ENCODE measurements at regions not wholly inside any gene's neighbourhood (a gene's known extent, or its start where the extent isn't known, plus 50 kb on each side); places are given as distances from the start of the nearest gene placed in this dataset.
"Not testable (repeated sequence)": the region's sequence is repeated elsewhere in the genome, so short reads cannot be mapped to it uniquely, and the experiment has no call there.

GRCh38 chr6:81383472-81383871, 369.0 kb downstream of the TENT5A start:
- no peak overlapping the region for H3K27ac Mint-ChIP-seq
- H3K9me3 Mint-ChIP-seq = no peaks in the 10 kb centered on the region
- no peaks in the 10 kb centered on the region for H3K4me1 Mint-ChIP-seq (ENCODE audit: low read depth)
- H3K27me3 Mint-ChIP-seq (ENCODE audit: low read depth) = no peaks in the 10 kb centered on the region
- DNase-seq (ENCODE audit: low spot score) = no peak
- intact Hi-C loops (cut with micrococcal nuclease) = no loop called here
- no peak overlapping the region for H3K4me3 Mint-ChIP-seq (ENCODE audit: low read depth)
- no peaks in the 10 kb centered on the region for H3K36me3 Mint-ChIP-seq (ENCODE audit: low read depth)

- Mint-ChIP-seq H3K9me3 (no peaks in the 10 kb centered on the region), H3K27ac (no peak overlapping the region), H3K4me1 (ENCODE audit: low read depth) (no peaks in the 10 kb centered on the region), H3K27me3 (ENCODE audit: low read depth) (no peaks in the 10 kb centered on the region), H3K4me3 (ENCODE audit: low read depth) (no peak overlapping the region), H3K36me3 (ENCODE audit: low read depth) (no peaks in the 10 kb centered on the region)
- intact Hi-C loops (cut with micrococcal nuclease) = no loop called here
- DNase-seq (ENCODE audit: low spot score) = no peak
Observed at GRCh38 chr6:81382852-81383251, 369.6 kb downstream of the TENT5A start.

GRCh38 chr6:81381382-81381916, 371.0 kb downstream of the TENT5A start:
- H3K9me3 Mint-ChIP-seq = no peaks in the 10 kb centered on the region
- H3K4me3 Mint-ChIP-seq (ENCODE audit: low read depth) = no peak overlapping the region
- H3K27me3 Mint-ChIP-seq (ENCODE audit: low read depth) = no peaks in the 10 kb centered on the region
- no peak overlapping the region for H3K27ac Mint-ChIP-seq
- no peaks in the 10 kb centered on the region for H3K36me3 Mint-ChIP-seq (ENCODE audit: low read depth)
- no peaks in the 10 kb centered on the region for H3K4me1 Mint-ChIP-seq (ENCODE audit: low read depth)
- DNase-seq (ENCODE audit: low spot score) = no peak
- intact Hi-C loops (cut with micrococcal nuclease) = no loop called here

- intact Hi-C loops (cut with micrococcal nuclease) = no loop called here
- H3K4me1 Mint-ChIP-seq (ENCODE audit: low read depth) = no peaks in the 10 kb centered on the region
- DNase-seq (ENCODE audit: low spot score) = no peak
- no peaks in the 10 kb centered on the region for H3K9me3 Mint-ChIP-seq
- no peaks in the 10 kb centered on the region for H3K36me3 Mint-ChIP-seq (ENCODE audit: low read depth)
- H3K27ac Mint-ChIP-seq = no peak overlapping the region
- no peaks in the 10 kb centered on the region for H3K27me3 Mint-ChIP-seq (ENCODE audit: low read depth)
- H3K4me3 Mint-ChIP-seq (ENCODE audit: low read depth) = no peak overlapping the region
Observed at GRCh38 chr6:81380718-81381338, 371.7 kb downstream of the TENT5A start.

- H3K27me3 Mint-ChIP-seq (ENCODE audit: low read depth) = no peaks in the 10 kb centered on the region
- no peaks in the 10 kb centered on the region for H3K4me1 Mint-ChIP-seq (ENCODE audit: low read depth)
- H3K27ac Mint-ChIP-seq = no peak overlapping the region
- no peak for DNase-seq (ENCODE audit: low spot score)
- intact Hi-C loops (cut with micrococcal nuclease) = no loop called here
- H3K36me3 Mint-ChIP-seq (ENCODE audit: low read depth) = no peaks in the 10 kb centered on the region
- no peaks in the 10 kb centered on the region for H3K9me3 Mint-ChIP-seq
- no peak overlapping the region for H3K4me3 Mint-ChIP-seq (ENCODE audit: low read depth)
Observed at GRCh38 chr6:81376745-81377144, 375.7 kb downstream of the TENT5A start.

GRCh38 chr6:81373414-81373813, 379.1 kb downstream of the TENT5A start:
- no peaks in the 10 kb centered on the region for H3K27me3 Mint-ChIP-seq (ENCODE audit: low read depth)
- no peaks in the 10 kb centered on the region for H3K4me1 Mint-ChIP-seq (ENCODE audit: low read depth)
- H3K4me3 Mint-ChIP-seq (ENCODE audit: low read depth) = no peak overlapping the region
- no peak overlapping the region for H3K27ac Mint-ChIP-seq
- intact Hi-C loops (cut with micrococcal nuclease) = no loop called here
- H3K9me3 Mint-ChIP-seq = no peaks in the 10 kb centered on the region
- H3K36me3 Mint-ChIP-seq (ENCODE audit: low read depth) = no peaks in the 10 kb centered on the region
- DNase-seq (ENCODE audit: low spot score) = no peak

- Mint-ChIP-seq H3K27me3 (ENCODE audit: low read depth) (no peaks in the 10 kb centered on the region), H3K9me3 (no peaks in the 10 kb centered on the region), H3K36me3 (ENCODE audit: low read depth) (no peaks in the 10 kb centered on the region), H3K4me1 (ENCODE audit: low read depth) (no peaks in the 10 kb centered on the region), H3K27ac (no peak overlapping the region), H3K4me3 (ENCODE audit: low read depth) (no peak overlapping the region)
- intact Hi-C loops (cut with micrococcal nuclease) = no loop called here
- DNase-seq (ENCODE audit: low spot score) = no peak
Observed at GRCh38 chr6:81371930-81372329, 380.6 kb downstream of the TENT5A start.

GRCh38 chr6:81366972-81367371, 385.5 kb downstream of the TENT5A start:
- no peaks in the 10 kb centered on the region for H3K36me3 Mint-ChIP-seq (ENCODE audit: low read depth)
- H3K27ac Mint-ChIP-seq = no peak overlapping the region
- H3K4me3 Mint-ChIP-seq (ENCODE audit: low read depth) = no peak overlapping the region
- no peaks in the 10 kb centered on the region for H3K9me3 Mint-ChIP-seq
- H3K27me3 Mint-ChIP-seq (ENCODE audit: low read depth) = no peaks in the 10 kb centered on the region
- no peak for DNase-seq (ENCODE audit: low spot score)
- H3K4me1 Mint-ChIP-seq (ENCODE audit: low read depth) = no peaks in the 10 kb centered on the region
- intact Hi-C loops (cut with micrococcal nuclease) = no loop called here

GRCh38 chr6:81362246-81362645, 390.2 kb downstream of the TENT5A start:
- Mint-ChIP-seq H3K27ac (no peak overlapping the region), H3K4me3 (ENCODE audit: low read depth) (no peak overlapping the region), H3K36me3 (ENCODE audit: low read depth) (no peaks in the 10 kb centered on the region), H3K27me3 (ENCODE audit: low read depth) (no peaks in the 10 kb centered on the region), H3K9me3 (no peaks in the 10 kb centered on the region), H3K4me1 (ENCODE audit: low read depth) (no peaks in the 10 kb centered on the region)
- intact Hi-C loops (cut with micrococcal nuclease) = no loop called here
- DNase-seq (ENCODE audit: low spot score) = no peak

GRCh38 chr6:81353262-81353661, 399.2 kb downstream of the TENT5A start:
- H3K36me3 Mint-ChIP-seq (ENCODE audit: low read depth) = no peaks in the 10 kb centered on the region
- no peak for DNase-seq (ENCODE audit: low spot score)
- intact Hi-C loops (cut with micrococcal nuclease) = no loop called here
- no peaks in the 10 kb centered on the region for H3K4me1 Mint-ChIP-seq (ENCODE audit: low read depth)
- H3K4me3 Mint-ChIP-seq (ENCODE audit: low read depth) = no peak overlapping the region
- no peaks in the 10 kb centered on the region for H3K27me3 Mint-ChIP-seq (ENCODE audit: low read depth)
- H3K27ac Mint-ChIP-seq = no peak overlapping the region
- no peaks in the 10 kb centered on the region for H3K9me3 Mint-ChIP-seq

- intact Hi-C loops (cut with micrococcal nuclease); H3K4me3 Mint-ChIP-seq (ENCODE audit: low read depth); H3K36me3 Mint-ChIP-seq (ENCODE audit: low read depth); H3K27ac Mint-ChIP-seq; H3K27me3 Mint-ChIP-seq (ENCODE audit: low read depth); H3K4me1 Mint-ChIP-seq (ENCODE audit: low read depth); DNase-seq (ENCODE audit: low spot score): not testable (repeated sequence)
- H3K9me3 Mint-ChIP-seq = peaks cover 26% of the 10 kb centered on the region
Observed at GRCh38 chr6:81344026-81344425, 408.5 kb downstream of the TENT5A start.

GRCh38 chr6:81340946-81341345, 411.5 kb downstream of the TENT5A start:
- H3K9me3 Mint-ChIP-seq = peaks cover 25% of the 10 kb centered on the region
- intact Hi-C loops (cut with micrococcal nuclease) = no loop called here
- no peaks in the 10 kb centered on the region for H3K36me3 Mint-ChIP-seq (ENCODE audit: low read depth)
- DNase-seq (ENCODE audit: low spot score) = no peak
- no peak overlapping the region for H3K4me3 Mint-ChIP-seq (ENCODE audit: low read depth)
- H3K4me1 Mint-ChIP-seq (ENCODE audit: low read depth) = no peaks in the 10 kb centered on the region
- no peak overlapping the region for H3K27ac Mint-ChIP-seq
- no peaks in the 10 kb centered on the region for H3K27me3 Mint-ChIP-seq (ENCODE audit: low read depth)

- H3K27me3 Mint-ChIP-seq (ENCODE audit: low read depth) = no peaks in the 10 kb centered on the region
- no peaks in the 10 kb centered on the region for H3K4me1 Mint-ChIP-seq (ENCODE audit: low read depth)
- DNase-seq (ENCODE audit: low spot score) = no peak
- no peak overlapping the region for H3K4me3 Mint-ChIP-seq (ENCODE audit: low read depth)
- H3K36me3 Mint-ChIP-seq (ENCODE audit: low read depth) = no peaks in the 10 kb centered on the region
- intact Hi-C loops (cut with micrococcal nuclease) = no loop called here
- H3K27ac Mint-ChIP-seq = no peak overlapping the region
- peaks cover 8% of the 10 kb centered on the region for H3K9me3 Mint-ChIP-seq
Observed at GRCh38 chr6:81331526-81331925, 421.0 kb downstream of the TENT5A start.

- Mint-ChIP-seq H3K4me1 (ENCODE audit: low read depth) (no peaks in the 10 kb centered on the region), H3K4me3 (ENCODE audit: low read depth) (no peak overlapping the region), H3K27me3 (ENCODE audit: low read depth) (no peaks in the 10 kb centered on the region), H3K36me3 (ENCODE audit: low read depth) (no peaks in the 10 kb centered on the region), H3K27ac (no peak overlapping the region), H3K9me3 (no peaks in the 10 kb centered on the region)
- no peak for DNase-seq (ENCODE audit: low spot score)
- intact Hi-C loops (cut with micrococcal nuclease) = no loop called here
Observed at GRCh38 chr6:81328700-81329099, 423.8 kb downstream of the TENT5A start.
